A673 (cell line): ENCODE measurements at regions not wholly inside any gene's neighbourhood (a gene's known extent, or its start where the extent isn't known, plus 50 kb on each side); places are given as distances from the start of the nearest gene placed in this dataset.

Source experiments
- CTCF ChIP-seq: fragments of 300-800, 200-600 bp; sonication (generic); conservative IDR thresholded peaks from 2 replicates; pipeline ENCODE4 v1.5.1; 2017; ENCODE audit warnings: low read depth, mild to moderate bottlenecking, antibody characterized with exemption, low read length, moderate library complexity, mixed read lengths
- EZH2 ChIP-seq: fragments of 200-600 bp; sonication (generic); IDR thresholded peaks from 2 replicates; pipeline ENCODE4 v1.6.1; 2017; ENCODE audit warnings: borderline replicate concordance, low read depth, mild to moderate bottlenecking, mixed read lengths, antibody characterized with exemption, low read length; ENCODE audit not compliant: poor library complexity, severe bottlenecking

DNA sequence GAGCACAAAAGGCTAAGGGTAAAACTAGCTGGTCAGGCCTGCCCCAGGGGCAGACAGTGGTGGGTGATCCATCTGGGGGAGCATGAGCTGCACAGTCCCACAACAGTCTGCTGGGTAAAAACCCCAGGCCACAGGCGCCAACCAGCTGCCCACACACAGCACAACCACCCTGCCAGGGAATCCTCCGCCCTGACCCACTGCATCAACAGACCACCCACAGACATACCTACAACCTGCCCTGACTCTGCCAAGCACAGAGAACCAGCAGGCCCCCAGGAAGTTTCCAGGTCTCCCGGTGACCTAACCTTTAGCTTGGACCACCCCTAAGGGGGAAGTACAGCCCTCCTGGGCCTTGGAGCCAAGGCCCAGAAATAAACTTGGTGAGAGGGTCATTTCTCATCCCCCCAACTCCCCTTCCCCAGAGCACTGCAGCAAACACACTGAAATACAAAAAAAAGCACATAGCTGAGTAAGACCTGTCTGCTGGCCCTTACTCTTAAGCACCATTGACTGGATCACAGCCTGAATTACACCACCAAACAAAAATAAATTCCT lies 118.3 kb upstream of the CAB39 start:
- TF ChIP-seq CTCF (no peak), EZH2 (no peak)
